Raji (cell line): ENCODE measurements at regions not wholly inside any gene's neighbourhood (a gene's known extent, or its start where the extent isn't known, plus 50 kb on each side); places are given as distances from the start of the nearest gene placed in this dataset.

ENCODE experiments used
- POLR2A ChIP-seq: IDR thresholded peaks from 2 replicates; pipeline ENCODE4 v1.6.1; 2011; ENCODE audit warnings: low read depth, low read length, control low read depth; ENCODE audit not compliant: insufficient read depth

DNA sequence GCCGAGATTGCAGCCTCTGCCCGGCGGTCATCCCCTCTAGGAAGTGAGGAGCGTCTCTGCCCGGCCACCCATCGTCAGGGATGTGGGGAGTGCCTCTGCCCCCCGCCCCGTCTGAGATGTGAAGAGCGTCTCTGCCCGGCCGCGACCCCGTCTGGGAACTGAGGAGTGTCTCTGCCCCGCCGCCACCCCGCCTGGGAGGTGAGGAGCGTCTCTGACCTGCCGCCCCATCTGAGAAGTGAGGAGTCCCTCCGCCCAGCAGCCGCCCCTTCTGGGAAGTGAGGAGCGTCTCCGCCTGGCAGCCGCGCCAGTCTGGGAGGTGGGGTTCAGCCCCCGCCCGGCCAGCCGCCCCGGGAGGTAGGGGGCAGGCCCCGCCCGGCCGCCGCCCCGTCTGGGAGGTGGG, 544.0 kb downstream of the CCER1 start:
- TF ChIP-seq POLR2A: no peak

DNA sequence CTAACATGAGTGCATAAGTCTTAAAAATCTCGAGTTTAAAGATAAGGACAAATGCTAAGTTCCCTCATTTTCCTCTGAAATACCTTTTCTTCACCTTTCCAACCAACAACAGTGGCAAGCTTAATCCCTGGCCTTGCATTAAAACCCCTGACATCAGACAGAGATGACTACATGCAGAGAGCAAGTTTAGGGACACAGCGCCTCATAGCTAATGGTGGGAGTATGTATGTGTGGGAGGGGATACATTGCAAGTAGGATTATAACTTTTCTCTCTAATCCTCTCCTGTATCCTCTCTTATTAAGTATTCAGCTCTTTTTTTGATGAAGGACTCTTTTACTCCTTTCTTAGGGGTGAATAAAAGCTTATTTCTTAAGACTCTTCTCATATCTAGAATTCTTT, 547.1 kb downstream of the CCER1 start:
- TF ChIP-seq POLR2A: no peak

GRCh38 chr12:90404071-90404470, 550.9 kb downstream of the CCER1 start:
- no peak for TF ChIP-seq POLR2A

- no peak for TF ChIP-seq POLR2A
Observed at GRCh38 chr12:90401185-90401584, 553.8 kb downstream of the CCER1 start.

GRCh38 chr12:90399357-90399756, 555.6 kb downstream of the CCER1 start:
- no peak for TF ChIP-seq POLR2A

- TF ChIP-seq POLR2A: no peak
Observed at GRCh38 chr12:90398285-90398836, 556.6 kb downstream of the CCER1 start.

DNA sequence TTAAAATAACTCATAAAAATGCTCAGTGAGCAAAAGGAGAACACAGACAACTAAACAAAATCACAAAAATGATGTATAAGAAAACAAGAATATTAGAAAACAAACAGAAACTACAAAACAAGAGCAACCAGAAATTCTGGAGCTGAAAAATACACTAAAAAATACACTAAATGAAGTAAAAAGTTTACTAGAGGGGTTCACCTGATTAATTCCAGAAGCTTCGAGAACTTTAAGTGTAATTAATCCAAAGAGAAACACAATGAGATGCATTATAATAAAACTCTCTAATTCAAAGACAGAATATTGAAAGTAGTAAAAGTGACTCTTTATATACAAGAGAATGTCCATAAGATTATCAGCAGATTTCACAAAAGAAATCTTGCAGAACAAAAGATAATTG, 558.4 kb downstream of the CCER1 start:
- TF ChIP-seq POLR2A: no peak

GRCh38 chr12:90393652-90394051, 561.3 kb downstream of the CCER1 start:
- TF ChIP-seq POLR2A: no peak

GRCh38 chr12:90393089-90393488, 561.9 kb downstream of the CCER1 start:
- no peak for TF ChIP-seq POLR2A

DNA sequence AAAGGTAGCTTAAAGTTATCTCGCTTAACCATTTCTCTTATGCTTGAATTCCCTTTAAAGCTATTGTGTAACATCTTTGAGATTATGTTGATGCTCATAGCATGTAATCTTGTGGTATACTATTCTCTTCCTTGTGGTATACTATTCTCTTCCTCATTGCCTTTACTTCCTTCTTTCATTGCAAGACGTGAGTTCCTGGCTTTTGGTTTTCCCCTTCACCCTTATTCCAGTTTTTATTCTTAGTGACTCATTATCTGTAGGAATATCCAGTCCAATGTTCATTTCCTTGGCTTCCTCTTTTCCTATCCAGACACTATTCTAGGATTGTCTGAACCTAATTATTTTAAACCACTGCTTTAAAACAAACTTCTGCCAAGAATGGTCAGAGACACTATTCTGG, 564.0 kb downstream of the CCER1 start:
- no peak for TF ChIP-seq POLR2A

DNA sequence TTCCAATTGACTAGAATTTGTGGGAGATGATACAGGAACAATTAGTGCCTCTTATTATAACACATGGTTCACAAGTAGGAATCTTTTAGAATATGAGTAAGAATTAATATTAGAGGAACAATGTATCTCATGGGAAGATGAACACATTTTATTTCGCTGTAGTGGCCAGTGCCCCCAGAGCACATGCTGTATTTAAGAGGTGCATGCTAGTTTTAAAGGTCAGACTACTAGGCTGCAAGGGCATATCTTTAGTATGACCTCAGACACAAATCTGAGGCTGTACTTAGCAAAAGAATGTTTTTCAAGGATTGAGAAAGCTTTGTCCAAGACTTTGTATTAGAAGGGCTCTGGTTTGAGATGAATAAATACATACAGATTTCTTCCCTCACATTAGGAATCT, 586.9 kb downstream of the CCER1 start:
- TF ChIP-seq POLR2A: no peak

GRCh38 chr12:90366286-90366685, 588.7 kb downstream of the CCER1 start:
- no peak for TF ChIP-seq POLR2A

DNA sequence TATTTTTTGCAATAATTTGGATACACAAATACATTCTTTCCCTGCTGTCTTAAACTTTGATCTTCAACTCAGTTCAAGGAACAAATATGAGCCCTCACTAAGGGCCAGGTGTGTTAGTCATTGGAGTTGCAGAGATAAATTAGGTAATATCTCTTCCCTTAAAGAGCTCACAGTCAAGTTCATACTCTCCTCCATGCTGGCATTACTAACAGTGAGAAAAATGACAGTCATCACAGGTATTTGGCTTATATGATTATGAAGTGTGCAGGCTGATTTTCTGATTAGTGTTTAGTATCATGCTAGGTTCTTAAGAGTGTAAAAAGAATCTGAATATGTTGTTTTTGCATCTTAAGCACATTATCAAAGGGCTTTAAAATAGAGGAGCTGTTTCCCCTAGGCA, 594.7 kb downstream of the CCER1 start:
- no peak for TF ChIP-seq POLR2A

DNA sequence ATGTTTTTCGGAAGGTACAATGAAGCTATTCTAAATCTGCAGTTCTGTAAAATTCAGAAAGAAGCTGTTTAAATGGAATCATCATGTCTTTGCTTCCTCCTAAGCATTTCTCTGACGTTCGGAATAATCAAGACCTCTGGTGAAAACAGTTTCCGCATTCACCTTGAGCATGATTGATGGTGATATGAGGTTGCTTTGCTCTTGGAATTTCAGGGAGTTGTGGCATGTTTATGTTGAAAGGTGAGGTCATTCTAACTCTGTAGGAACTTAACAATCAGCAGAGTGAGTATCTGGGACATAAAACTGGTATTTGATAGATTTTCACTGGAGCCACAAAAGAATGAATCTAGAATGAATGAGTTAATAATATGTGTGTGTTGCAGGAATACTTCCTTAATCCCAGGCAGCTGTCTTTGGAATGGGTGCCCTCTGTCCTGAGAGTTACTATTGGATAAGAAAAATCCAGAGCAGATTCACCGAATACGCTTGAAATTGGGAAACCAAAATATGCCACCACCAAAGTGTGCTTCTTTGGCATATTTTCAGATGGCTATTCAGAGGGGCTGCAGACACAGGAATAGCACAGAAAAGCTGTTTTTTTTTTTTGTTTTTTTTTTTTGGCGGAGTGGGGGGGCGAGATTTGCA, 599.1 kb downstream of the CCER1 start:
- TF ChIP-seq POLR2A: no peak

DNA sequence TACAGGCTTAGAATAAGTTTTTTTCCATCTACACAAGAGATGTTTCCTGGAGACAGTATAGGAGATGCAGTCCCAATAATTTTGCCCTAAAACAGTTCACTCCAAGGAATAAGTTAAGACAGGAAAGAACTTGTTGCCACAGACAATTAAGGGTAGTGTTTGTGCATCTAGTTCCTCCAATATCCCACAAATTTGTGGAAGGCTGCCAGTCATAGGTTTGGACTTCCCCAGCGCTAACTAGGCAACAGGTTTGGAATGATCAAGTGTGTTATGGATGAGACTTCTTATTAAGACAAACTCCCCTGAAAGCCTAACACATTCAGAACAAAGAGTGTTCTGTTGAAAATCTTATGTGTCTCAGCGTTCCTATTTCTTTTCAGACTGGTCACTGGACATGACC, 611.0 kb downstream of the CCER1 start:
- no peak for TF ChIP-seq POLR2A

- TF ChIP-seq POLR2A: no peak
Observed at GRCh38 chr12:90342081-90342480, 612.9 kb downstream of the CCER1 start.

DNA sequence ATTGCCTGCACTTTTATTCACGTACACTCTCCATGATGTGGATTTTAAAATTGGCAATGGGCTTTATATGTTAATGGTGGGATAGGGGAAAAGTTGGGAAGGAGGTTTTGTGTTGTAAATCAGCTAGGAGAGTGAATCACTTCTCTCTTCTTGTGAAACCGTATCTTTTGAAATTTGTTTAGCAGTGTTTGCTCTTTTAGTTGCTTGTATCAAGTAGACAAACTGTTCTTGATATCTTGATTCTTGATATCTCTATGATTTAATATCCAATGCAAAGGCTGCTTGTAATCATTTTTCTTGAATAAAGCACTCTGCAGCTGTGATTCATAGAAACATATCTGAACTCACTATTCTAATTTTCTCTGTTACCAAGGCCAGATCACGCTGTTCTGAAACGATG, 615.1 kb downstream of the CCER1 start:
- no peak for TF ChIP-seq POLR2A
